SK-N-SH (cell line): ENCODE measurements at regions not wholly inside any gene's neighbourhood (a gene's known extent, or its start where the extent isn't known, plus 50 kb on each side); places are given as distances from the start of the nearest gene placed in this dataset.

Experiments used
- CTCF ChIA-PET: fragments of 300-600, 350-600 bp; formaldehyde crosslinking; extraction: SDS; loops from one replicate; lab custom pipeline; 2021; lab: Yijun Ruan, JAX
- POLR2A ChIA-PET: fragments of 350-600 bp; sonication (Branson Sonifier 250); formaldehyde crosslinking; extraction: SDS; loops from one replicate; lab custom pipeline; 2020; ENCODE audit warnings: antibody characterized with exemption, inconsistent platforms; lab: Yijun Ruan, JAX
- DNase-seq: peaks from one replicate; pipeline ENCODE4 v3.0.0; 2012
- H2AFZ ChIP-seq: fragments of 200-600 bp; sonication (generic); 2 replicates; pipeline ENCODE4 v1.8.1; 2016; ENCODE audit warnings: antibody characterized with exemption, mild to moderate bottlenecking, low read depth
- H3F3A ChIP-seq: fragments of 200-600 bp; sonication (generic); replicated peaks from 2 replicates; pipeline ENCODE3; 2016; ENCODE audit warnings: antibody characterized with exemption, mild to moderate bottlenecking; ENCODE audit not compliant: insufficient read depth
- H3K27ac ChIP-seq, 2 experiments: fragments of 200-500 bp in 1 of 2; fragments of 200-600 bp in 1 of 2; sonication (Bioruptor generic) in 1 of 2; sonication (generic), shearing (Covaris generic) in 1 of 2; 2 replicates each; pipeline versions ENCODE4 v1.5.1 to v1.6.1; 2014 to 2016; ENCODE audit warnings: low read depth in 2 of 2, inconsistent platforms in 1 of 2, low read length in 1 of 2, mild to moderate bottlenecking in 1 of 2, mixed read lengths in 1 of 2
- H3K27me3 ChIP-seq: fragments of 200-600 bp; sonication (generic), shearing (Covaris generic); 2 replicates; pipeline ENCODE4 v1.6.1; 2016; ENCODE audit warnings: mixed run types; ENCODE audit not compliant: insufficient read depth
- H3K36me3 ChIP-seq, 2 experiments: fragments of 200-500 bp in 1 of 2; fragments of 200-600 bp in 1 of 2; sonication (Bioruptor generic) in 1 of 2; sonication (generic) in 1 of 2; replicated peaks in 1 of 2; 2 replicates each; pipeline versions ENCODE3 to v1.5.1; 2014 to 2016; ENCODE audit warnings: low read length in 1 of 2, mild to moderate bottlenecking in 1 of 2; ENCODE audit not compliant: insufficient read depth in 2 of 2, control insufficient read depth in 1 of 2
- H3K4me1 ChIP-seq, 2 experiments: fragments of 200-500 bp in 1 of 2; fragments of 200-600 bp in 1 of 2; sonication (Bioruptor generic) in 1 of 2; sonication (generic), shearing (Covaris generic) in 1 of 2; 2 replicates each; pipeline versions ENCODE4 v1.5.1 to v1.6.1; 2014 to 2016; ENCODE audit warnings: low read depth in 1 of 2, low read length in 1 of 2, mixed run types in 1 of 2; ENCODE audit not compliant: insufficient read depth in 2 of 2, control insufficient read depth in 1 of 2
- H3K4me2 ChIP-seq: fragments of 200-600 bp; sonication (generic), shearing (Covaris generic); 2 replicates; pipeline ENCODE4 v1.6.1; 2017; ENCODE audit warnings: mixed run types
- H3K4me3 ChIP-seq, 2 experiments: fragments of 200-500 bp in 1 of 2; fragments of 200-600 bp in 1 of 2; sonication (Bioruptor generic) in 1 of 2; sonication (generic), shearing (Covaris generic) in 1 of 2; 2 replicates each; pipeline versions ENCODE4 v1.5.1 to v1.8.1; 2014 to 2016; ENCODE audit warnings: low read depth in 2 of 2, inconsistent platforms in 1 of 2, low read length in 1 of 2, mild to moderate bottlenecking in 1 of 2, mixed read lengths in 1 of 2, moderate library complexity in 1 of 2
- H3K79me2 ChIP-seq: fragments of 200-600 bp; sonication (generic); 2 replicates; pipeline ENCODE4 v1.8.1; 2017; ENCODE audit warnings: mild to moderate bottlenecking; ENCODE audit not compliant: insufficient read depth
- H3K9ac ChIP-seq: fragments of 200-600 bp; sonication (generic); 2 replicates; pipeline ENCODE4 v1.6.1; 2017; ENCODE audit warnings: mixed run types
- H3K9me2 ChIP-seq: fragments of 200-600 bp; sonication (generic); 2 replicates; pipeline ENCODE4 v1.6.1; 2017; ENCODE audit warnings: mixed run types
- H3K9me3 ChIP-seq: fragments of 200-600 bp; sonication (generic); 2 replicates; pipeline ENCODE4 v1.6.1; 2017; ENCODE audit warnings: mixed run types, mild to moderate bottlenecking, moderate library complexity
- H4K20me1 ChIP-seq: fragments of 200-600 bp; sonication (generic); 2 replicates; pipeline ENCODE4 v1.6.1; 2017; ENCODE audit warnings: mild to moderate bottlenecking, mixed run types; ENCODE audit not compliant: insufficient read depth
- EP300 ChIP-seq, 2 experiments: IDR thresholded peaks; 2 replicates each; pipeline versions ENCODE4 v1.4.0 to v1.6.1; 2012; ENCODE audit warnings: borderline replicate concordance in 1 of 2, low read depth in 1 of 2, low read length in 1 of 2
- EZH2phosphoT487 ChIP-seq: fragments of 200-600 bp; sonication (generic); IDR thresholded peaks from 2 replicates; pipeline ENCODE4 v1.6.1; 2017; ENCODE audit warnings: low read depth, mixed run types, mild to moderate bottlenecking, antibody characterized with exemption, moderate library complexity, borderline replicate concordance
- FOSL2 ChIP-seq: IDR thresholded peaks from 2 replicates; pipeline ENCODE4 v1.4.0; 2012; ENCODE audit warnings: low read depth, mild to moderate bottlenecking, moderate library complexity, borderline replicate concordance
- FOXJ3 ChIP-seq: sonication (generic); formaldehyde crosslinking; IDR thresholded peaks from 2 replicates; pipeline ENCODE4 v1.5.1; 2020; ENCODE audit warnings: mild to moderate bottlenecking, missing genetic modification reagents
- GABPA ChIP-seq: IDR thresholded peaks from 2 replicates; pipeline ENCODE4 v1.4.0; 2012; ENCODE audit warnings: low read depth, mild to moderate bottlenecking
- IRF3 ChIP-seq: fragments of 150-350 bp; IDR thresholded peaks from 2 replicates; pipeline ENCODE4 v1.6.1; 2016; ENCODE audit warnings: mild to moderate bottlenecking, low read depth, low read length
- MAX ChIP-seq: IDR thresholded peaks from 2 replicates; pipeline ENCODE4 v1.4.0; 2012; ENCODE audit warnings: low read depth
- NRF1 ChIP-seq: IDR thresholded peaks from 2 replicates; pipeline ENCODE4 v1.6.1; 2012; ENCODE audit warnings: low read depth, mild to moderate bottlenecking, low read length
- PBX3 ChIP-seq: IDR thresholded peaks from 2 replicates; pipeline ENCODE4; 2012
- RAD21 ChIP-seq: IDR thresholded peaks from 2 replicates; pipeline ENCODE4 v1.6.1; 2012; ENCODE audit warnings: mild to moderate bottlenecking, low read length
- RCOR1 ChIP-seq: fragments of 150-350 bp; IDR thresholded peaks from 2 replicates; pipeline ENCODE4 v1.6.1; 2017; ENCODE audit warnings: antibody characterized with exemption, low read length
- RXRA ChIP-seq: IDR thresholded peaks from 2 replicates; pipeline ENCODE4 v1.4.0; 2012; ENCODE audit warnings: low read depth, mild to moderate bottlenecking, borderline replicate concordance
- SMC3 ChIP-seq: IDR thresholded peaks from 2 replicates; pipeline ENCODE4 v1.6.1; 2012; ENCODE audit warnings: low read depth, low read length, improper control_type of control experiment
- TAF1 ChIP-seq: IDR thresholded peaks from 2 replicates; pipeline ENCODE4 v1.6.1; 2012; ENCODE audit warnings: low read depth, mild to moderate bottlenecking, low read length, moderate library complexity, borderline replicate concordance
- TEAD4 ChIP-seq: IDR thresholded peaks from 2 replicates; pipeline ENCODE4 v1.4.0; 2012; ENCODE audit warnings: mild to moderate bottlenecking, borderline replicate concordance; ENCODE audit not compliant: insufficient read depth
- USF1 ChIP-seq: IDR thresholded peaks from 2 replicates; pipeline ENCODE4 v1.4.0; 2012; ENCODE audit warnings: low read depth, borderline replicate concordance
- ZBTB33 ChIP-seq: IDR thresholded peaks from 2 replicates; pipeline ENCODE4 v1.4.0; 2012; ENCODE audit warnings: low read depth, borderline replicate concordance
- WGBS: methylation state at CpG from one replicate; pipeline ENCODE4 v1.1.6; 2017; ENCODE audit warnings: low lambda C conversion rate; 5-methylcytosine and 5-hydroxymethylcytosine counted together

- Histone ChIP-seq H3K36me3 (no peaks in the 10 kb centered on the region), H3K79me2 (no peaks in the 10 kb centered on the region), H4K20me1 (no peaks in the 10 kb centered on the region), H3F3A (no peaks in the 10 kb centered on the region), H3K9me3 (no peaks in the 10 kb centered on the region), H3K4me1 (no peaks in the 10 kb centered on the region; a peak in 1 of 4 replicates), H3K9me2 (no peaks in the 10 kb centered on the region), H3K4me2 (no peak overlapping the region), H3K27me3 (no peaks in the 10 kb centered on the region), H3K27ac (no peak overlapping the region)
- POLR2A ChIA-PET = no interaction called here
- 26% methylated on average over 3 of the region's 3 CpGs for WGBS
- TF ChIP-seq GABPA (no peak), TAF1 (no peak), SMC3 (no peak), EZH2phosphoT487 (no peak), MAX (no peak), PBX3 (no peak), FOXJ3 (CRISPR knock-in tag) (no peak), ZBTB33 (no peak), IRF3 (no peak), NRF1 (no peak), TEAD4 (no peak), RAD21 (no peak), USF1 (no peak), RCOR1 (no peak), FOSL2 (no peak), RXRA (no peak), EP300 (IDR thresholded peaks at IDR 0.05; ENCODE audit: borderline replicate concordance in 1 of 2, low read depth in 1 of 2, low read length in 1 of 2) (no peak)
- TF ChIP-seq, all 33 proteins: peak for 0
- Histone ChIP-seq H3K4me3 (no peak overlapping the region), H2AFZ (no peak overlapping the region), H3K9ac (no peak overlapping the region)
- no peak for DNase-seq
- CTCF ChIA-PET = interaction anchor here (1.4 kb wide), 1 partner anchor 11 kb away, joined by 6 read pairs; no protein-coding TSS in a partner anchor
These were observed 290.4 kb upstream of the STT3B start for GRCh38 chr3:31242026-31242960.
